ENCODE measurements at regions not wholly inside any gene's neighbourhood (a gene's known extent, or its start where the extent isn't known, plus 50 kb on each side); places are given as distances from the start of the nearest gene placed in this dataset.
"Not testable (repeated sequence)": the region's sequence is repeated elsewhere in the genome, so short reads cannot be mapped to it uniquely, and the experiment has no call there.

- DNase-seq (ENCODE audit: low spot score): no peak
Measured at GRCh38 chr7:53596230-53596629, 560.8 kb downstream of the POM121L12 start.

GRCh38 chr7:53600296-53600695, 564.9 kb downstream of the POM121L12 start:
- no peak for DNase-seq (ENCODE audit: low spot score)

- DNase-seq (ENCODE audit: low spot score): no peak
Measured at GRCh38 chr7:53602817-53603418, 567.5 kb downstream of the POM121L12 start.

GRCh38 chr7:53603461-53603860, 568.0 kb downstream of the POM121L12 start:
- DNase-seq (ENCODE audit: low spot score): no peak

- no peak for DNase-seq (ENCODE audit: low spot score)
Measured at GRCh38 chr7:53604201-53604600, 568.8 kb downstream of the POM121L12 start.

GRCh38 chr7:53607961-53608360, 572.5 kb downstream of the POM121L12 start:
- no peak for DNase-seq (ENCODE audit: low spot score)

GRCh38 chr7:53609185-53609584, 573.8 kb downstream of the POM121L12 start:
- DNase-seq (ENCODE audit: low spot score): no peak

GRCh38 chr7:53611043-53611442, 575.6 kb downstream of the POM121L12 start:
- no peak for DNase-seq (ENCODE audit: low spot score)

- no peak for DNase-seq (ENCODE audit: low spot score)
Measured at GRCh38 chr7:53624356-53624755, 588.9 kb downstream of the POM121L12 start.

- DNase-seq (ENCODE audit: low spot score): no peak
Measured at GRCh38 chr7:53628775-53629174, 593.3 kb downstream of the POM121L12 start.

- not testable (repeated sequence) for DNase-seq (ENCODE audit: low spot score)
Measured at GRCh38 chr7:53635251-53635650, 599.8 kb downstream of the POM121L12 start.

- DNase-seq (ENCODE audit: low spot score): no peak
Measured at GRCh38 chr7:53638517-53638916, 603.1 kb downstream of the POM121L12 start.

- no peak for DNase-seq (ENCODE audit: low spot score)
Measured at GRCh38 chr7:53641091-53641490, 605.7 kb downstream of the POM121L12 start.

GRCh38 chr7:53642361-53642760, 606.9 kb downstream of the POM121L12 start:
- no peak for DNase-seq (ENCODE audit: low spot score)

GRCh38 chr7:53642866-53643265, 607.4 kb downstream of the POM121L12 start:
- DNase-seq (ENCODE audit: low spot score): no peak

GRCh38 chr7:53656881-53657280, 621.4 kb downstream of the POM121L12 start:
- DNase-seq (ENCODE audit: low spot score): no peak

- DNase-seq (ENCODE audit: low spot score): no peak
Measured at GRCh38 chr7:53657586-53657985, 622.2 kb downstream of the POM121L12 start.

- no peak for DNase-seq (ENCODE audit: low spot score)
Measured at GRCh38 chr7:53658951-53659350, 623.5 kb downstream of the POM121L12 start.

- no peak for DNase-seq (ENCODE audit: low spot score)
Measured at GRCh38 chr7:53661645-53662217, 626.3 kb downstream of the POM121L12 start.

- no peak for DNase-seq (ENCODE audit: low spot score)
Measured at GRCh38 chr7:53672681-53673080, 637.2 kb downstream of the POM121L12 start.

GRCh38 chr7:53675835-53676234, 640.4 kb downstream of the POM121L12 start:
- DNase-seq (ENCODE audit: low spot score): no peak

- DNase-seq (ENCODE audit: low spot score): no peak
Measured at GRCh38 chr7:53684693-53685092, 649.3 kb downstream of the POM121L12 start.

GRCh38 chr7:53690411-53690810, 655.0 kb downstream of the POM121L12 start:
- DNase-seq (ENCODE audit: low spot score): no peak

GRCh38 chr7:53697913-53698312, 662.5 kb downstream of the POM121L12 start:
- DNase-seq (ENCODE audit: low spot score): no peak

Data from ureter (tissue), 1 donor.